Hepatocyte (in vitro differentiated cells): ENCODE measurements at regions not wholly inside any gene's neighbourhood (a gene's known extent, or its start where the extent isn't known, plus 50 kb on each side); places are given as distances from the start of the nearest gene placed in this dataset.

Experiments used
- EZH2 ChIP-seq: fragments of 200-600 bp; sonication (generic); IDR thresholded peaks from 2 replicates; pipeline ENCODE4 v1.6.1; 2016; ENCODE audit warnings: antibody characterized with exemption, mild to moderate bottlenecking, borderline replicate concordance
- EZH2phosphoT487 ChIP-seq: fragments of 200-600 bp; sonication (generic); IDR thresholded peaks from one replicate; pipeline ENCODE4 v1.6.1; 2018; ENCODE audit warnings: antibody characterized with exemption, mild to moderate bottlenecking, low read depth, moderate library complexity; ENCODE audit not compliant: unreplicated experiment, severe bottlenecking
- TF ChIP-seq, protein P1 (sequence below): fragments of 200-600 bp; sonication (generic); IDR thresholded peaks from 2 replicates; pipeline ENCODE4 v1.5.1; 2016; ENCODE audit warnings: antibody characterized with exemption, mild to moderate bottlenecking; ENCODE audit not compliant: poor library complexity

DNA sequence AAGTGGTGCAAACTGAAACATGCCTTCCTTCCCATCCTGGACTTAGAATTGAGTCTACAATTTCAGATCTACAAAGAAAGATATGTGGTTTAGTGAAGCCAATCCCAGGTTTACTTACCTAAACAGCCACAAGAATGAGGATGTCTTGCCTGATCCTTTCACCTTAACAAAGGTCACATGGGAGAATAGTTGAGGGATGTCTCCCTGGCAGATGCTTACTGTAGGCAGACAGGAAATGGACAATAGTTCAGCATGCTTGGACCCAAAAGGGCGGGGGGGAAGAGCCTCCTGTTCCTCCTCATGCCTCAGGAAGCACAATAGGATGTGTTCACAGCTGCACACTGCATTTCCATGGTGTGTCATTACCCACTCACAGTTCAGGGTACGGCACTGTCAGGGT lies 492.7 kb upstream of the USP24 start:
- TF ChIP-seq, protein P1, sequence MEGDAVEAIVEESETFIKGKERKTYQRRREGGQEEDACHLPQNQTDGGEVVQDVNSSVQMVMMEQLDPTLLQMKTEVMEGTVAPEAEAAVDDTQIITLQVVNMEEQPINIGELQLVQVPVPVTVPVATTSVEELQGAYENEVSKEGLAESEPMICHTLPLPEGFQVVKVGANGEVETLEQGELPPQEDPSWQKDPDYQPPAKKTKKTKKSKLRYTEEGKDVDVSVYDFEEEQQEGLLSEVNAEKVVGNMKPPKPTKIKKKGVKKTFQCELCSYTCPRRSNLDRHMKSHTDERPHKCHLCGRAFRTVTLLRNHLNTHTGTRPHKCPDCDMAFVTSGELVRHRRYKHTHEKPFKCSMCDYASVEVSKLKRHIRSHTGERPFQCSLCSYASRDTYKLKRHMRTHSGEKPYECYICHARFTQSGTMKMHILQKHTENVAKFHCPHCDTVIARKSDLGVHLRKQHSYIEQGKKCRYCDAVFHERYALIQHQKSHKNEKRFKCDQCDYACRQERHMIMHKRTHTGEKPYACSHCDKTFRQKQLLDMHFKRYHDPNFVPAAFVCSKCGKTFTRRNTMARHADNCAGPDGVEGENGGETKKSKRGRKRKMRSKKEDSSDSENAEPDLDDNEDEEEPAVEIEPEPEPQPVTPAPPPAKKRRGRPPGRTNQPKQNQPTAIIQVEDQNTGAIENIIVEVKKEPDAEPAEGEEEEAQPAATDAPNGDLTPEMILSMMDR: no peak
- TF ChIP-seq EZH2 (no peak), EZH2phosphoT487 (no peak)
